H1 (cell line): ENCODE measurements at regions not wholly inside any gene's neighbourhood (a gene's known extent, or its start where the extent isn't known, plus 50 kb on each side); places are given as distances from the start of the nearest gene placed in this dataset.

Experiments used
- CTCF ChIA-PET: fragments of 300-600 bp; sonication (Branson Sonifier 250); formaldehyde crosslinking; loops from one replicate; lab custom pipeline; 2021; ENCODE audit not compliant: partially characterized antibody; lab: Charles Lee
- POLR2A ChIA-PET: fragments of 300-600 bp; sonication (Branson Sonifier 250); formaldehyde crosslinking; loops from one replicate; lab custom pipeline; 2021; ENCODE audit warnings: inconsistent platforms; ENCODE audit not compliant: partially characterized antibody; lab: Charles Lee
- DNase-seq, 2 experiments: peaks; one replicate each; pipeline versions ENCODE4 v3.0.0 to v3.0.0-alpha.2; 2010 to 2022; ENCODE audit warnings: low spot score in 2 of 2, low read depth in 1 of 2, mixed read lengths in 1 of 2
- FAIRE-seq: peaks from 2 replicates; lab custom pipeline; 2011; peaks lifted over from hg19 to GRCh38; lab: Jason Lieb, UNC
- H2AFZ ChIP-seq: 2 replicates; pipeline ENCODE4 v1.8.1; 2012; ENCODE audit warnings: low read length, inconsistent platforms
- H2AK5ac ChIP-seq: 2 replicates; pipeline ENCODE4 v1.6.1; 2013; ENCODE audit warnings: low read depth, low read length
- H2BK120ac ChIP-seq: replicated peaks from 2 replicates; pipeline ENCODE3; 2013; ENCODE audit warnings: low read depth, low read length, inconsistent platforms
- H2BK12ac ChIP-seq: 2 replicates; pipeline ENCODE4 v1.6.1; 2013; ENCODE audit warnings: low read depth, low read length
- H2BK15ac ChIP-seq: 2 replicates; pipeline ENCODE4 v1.6.1; 2013; ENCODE audit warnings: low read length
- H2BK20ac ChIP-seq: 2 replicates; pipeline ENCODE4 v1.6.1; 2013; ENCODE audit warnings: low read length
- H2BK5ac ChIP-seq: 2 replicates; pipeline ENCODE4 v1.6.1; 2013; ENCODE audit warnings: low read depth, low read length
- H3K14ac ChIP-seq: 2 replicates; pipeline ENCODE4 v1.6.1; 2013; ENCODE audit warnings: inconsistent platforms; ENCODE audit not compliant: insufficient read length
- H3K18ac ChIP-seq: 2 replicates; pipeline ENCODE4 v1.6.1; 2013; ENCODE audit warnings: low read length; ENCODE audit errors: extremely low read depth
- H3K23ac ChIP-seq: 2 replicates; pipeline ENCODE4 v1.6.1; 2013; ENCODE audit warnings: inconsistent platforms; ENCODE audit not compliant: insufficient read length
- H3K23me2 ChIP-seq: 2 replicates; pipeline ENCODE4 v1.6.1; 2013; ENCODE audit warnings: low read depth, low read length
- H3K27ac ChIP-seq: 2 replicates; pipeline ENCODE4 v1.6.1; 2011; ENCODE audit warnings: low read depth, low read length, inconsistent platforms
- H3K27me3 ChIP-seq, 4 experiments: replicated peaks in 1 of 4; 1 replicate in 1 of 4; 2 replicates in 3 of 4; pipeline versions ENCODE4 v1.6.1 to v1.8.1; 2011 to 2013; ENCODE audit warnings: low read length in 3 of 4, mild to moderate bottlenecking in 3 of 4, inconsistent platforms in 2 of 4, mixed read lengths in 2 of 4, moderate library complexity in 1 of 4; ENCODE audit not compliant: control insufficient read depth in 3 of 4, insufficient read depth in 3 of 4; ENCODE audit errors: extremely low read depth in 1 of 4
- H3K36me3 ChIP-seq, 4 experiments: 2 replicates each; pipeline versions ENCODE4 v1.6.1 to v1.8.1; 2011 to 2013; ENCODE audit warnings: mild to moderate bottlenecking in 4 of 4, low read length in 3 of 4, moderate library complexity in 2 of 4, control low read depth in 1 of 4, inconsistent platforms in 1 of 4; ENCODE audit not compliant: insufficient read depth in 4 of 4, control insufficient read depth in 2 of 4
- H3K4ac ChIP-seq: replicated peaks from 2 replicates; pipeline ENCODE3; 2013; ENCODE audit warnings: low read length, low read depth, mixed read lengths, inconsistent platforms; ENCODE audit not compliant: insufficient read length
- H3K4me1 ChIP-seq, 4 experiments: replicated peaks in 1 of 4; 1 replicate in 1 of 4; 2 replicates in 3 of 4; pipeline versions ENCODE4 v1.6.1 to v1.8.1; 2011 to 2013; ENCODE audit warnings: low read length in 3 of 4, inconsistent platforms in 2 of 4, mixed read lengths in 1 of 4; ENCODE audit not compliant: insufficient read depth in 4 of 4, control insufficient read depth in 3 of 4
- H3K4me2 ChIP-seq, 2 experiments: 2 replicates each; pipeline versions ENCODE4 v1.6.1 to v1.8.1; 2011 to 2013; ENCODE audit warnings: low read depth in 2 of 2, low read length in 2 of 2, control low read depth in 1 of 2, inconsistent platforms in 1 of 2, mild to moderate bottlenecking in 1 of 2; ENCODE audit not compliant: insufficient read depth in 1 of 2
- H3K4me3 ChIP-seq, 4 experiments: fragments of 200-600, 300-600 bp in 1 of 4; sonication (generic), shearing (Covaris generic), sonication (Bioruptor Twin) in 1 of 4; 2 replicates each; pipeline versions ENCODE4 v1.5.1 to v1.8.1; 2011 to 2016; ENCODE audit warnings: low read length in 4 of 4, low read depth in 3 of 4, control low read depth in 2 of 4, inconsistent platforms in 2 of 4, mild to moderate bottlenecking in 2 of 4, mixed read lengths in 1 of 4, moderate library complexity in 1 of 4; ENCODE audit not compliant: insufficient read depth in 2 of 4; ENCODE audit errors: extremely low read depth in 1 of 4
- H3K56ac ChIP-seq: replicated peaks from 2 replicates; pipeline ENCODE3; 2013; ENCODE audit warnings: low read depth, mild to moderate bottlenecking, mixed read lengths, low read length, inconsistent platforms; ENCODE audit not compliant: insufficient read length
- H3K79me1 ChIP-seq: 2 replicates; pipeline ENCODE4 v1.6.1; 2013; ENCODE audit warnings: low read depth, low read length, control low read depth
- H3K79me2 ChIP-seq, 2 experiments: 2 replicates each; pipeline versions ENCODE4 v1.6.1 to v1.8.1; 2012 to 2013; ENCODE audit warnings: low read length in 2 of 2, mild to moderate bottlenecking in 2 of 2, inconsistent platforms in 1 of 2; ENCODE audit not compliant: insufficient read depth in 2 of 2, control insufficient read depth in 1 of 2
- H3K9ac ChIP-seq, 4 experiments: replicated peaks in 1 of 4; 1 replicate in 1 of 4; 2 replicates in 3 of 4; pipeline versions ENCODE4 v1.6.1 to v1.8.1; 2011 to 2013; ENCODE audit warnings: low read depth in 3 of 4, low read length in 3 of 4, control low read depth in 2 of 4, mild to moderate bottlenecking in 2 of 4, moderate library complexity in 2 of 4, inconsistent platforms in 1 of 4; ENCODE audit errors: extremely low read depth in 1 of 4
- H3K9me3 ChIP-seq, 2 experiments: 2 replicates each; pipeline versions ENCODE4 v1.6.1 to v1.8.1; 2012 to 2013; ENCODE audit warnings: mild to moderate bottlenecking in 2 of 2, moderate library complexity in 2 of 2, control low read depth in 1 of 2, inconsistent platforms in 1 of 2, low read depth in 1 of 2, low read length in 1 of 2, mixed read lengths in 1 of 2; ENCODE audit not compliant: insufficient read depth in 2 of 2
- H4K20me1 ChIP-seq, 2 experiments: replicated peaks in 1 of 2; 2 replicates each; pipeline versions ENCODE3 to v1.8.1; 2011 to 2013; ENCODE audit warnings: inconsistent platforms in 2 of 2, low read length in 2 of 2, mild to moderate bottlenecking in 1 of 2; ENCODE audit not compliant: insufficient read depth in 2 of 2, control insufficient read depth in 1 of 2
- H4K5ac ChIP-seq: 2 replicates; pipeline ENCODE4 v1.6.1; 2013; ENCODE audit warnings: low read length, low read depth, mixed read lengths, inconsistent platforms; ENCODE audit not compliant: insufficient read length
- H4K8ac ChIP-seq: 2 replicates; pipeline ENCODE4 v1.8.0; 2013; ENCODE audit warnings: mild to moderate bottlenecking, moderate library complexity, low read length, inconsistent platforms; ENCODE audit not compliant: insufficient read depth; ENCODE audit errors: extremely low read depth
- H4K91ac ChIP-seq: replicated peaks from 2 replicates; pipeline ENCODE3; 2013; ENCODE audit warnings: low read length, mixed read lengths, inconsistent platforms; ENCODE audit not compliant: insufficient read length
- E2F6 ChIP-seq: IDR thresholded peaks from 2 replicates; pipeline ENCODE4 v1.6.1; 2012; ENCODE audit warnings: inconsistent platforms
- EGR1 ChIP-seq: IDR thresholded peaks from 2 replicates; pipeline ENCODE4 v1.6.1; 2011; ENCODE audit warnings: low read depth, low read length, borderline replicate concordance
- GABPA ChIP-seq: IDR thresholded peaks from 2 replicates; pipeline ENCODE4 v1.6.1; 2011; ENCODE audit warnings: mild to moderate bottlenecking, low read length, moderate library complexity, borderline replicate concordance; ENCODE audit not compliant: insufficient read depth
- PHF8 ChIP-seq: fragments of 200-600 bp; sonication (generic); conservative IDR thresholded peaks from 2 replicates; pipeline ENCODE4 v1.7.1; 2012; ENCODE audit warnings: low read depth, mild to moderate bottlenecking, inconsistent platforms, low read length, moderate library complexity
- RAD21 ChIP-seq, 2 experiments: IDR thresholded peaks in 1 of 2; conservative IDR thresholded peaks in 1 of 2; 2 replicates each; pipeline ENCODE4 v1.6.1; 2011; ENCODE audit warnings: low read depth in 2 of 2, low read length in 2 of 2, improper control_type of control experiment in 1 of 2, inconsistent platforms in 1 of 2, mild to moderate bottlenecking in 1 of 2, moderate library complexity in 1 of 2
- RNF2 ChIP-seq: fragments of 200-900, 300-1000 bp; sonication (generic); IDR thresholded peaks from 2 replicates; pipeline ENCODE4 v1.7.1; 2016; ENCODE audit warnings: borderline replicate concordance, low read depth, mild to moderate bottlenecking, antibody characterized with exemption, low read length; ENCODE audit not compliant: poor library complexity, severe bottlenecking; ENCODE audit errors: missing control alignments
- SAP30 ChIP-seq: fragments of 300-600 bp; sonication (generic); IDR thresholded peaks from 2 replicates; pipeline ENCODE4 v1.7.1; 2012; ENCODE audit warnings: low read length, moderate library complexity, mild to moderate bottlenecking, inconsistent platforms; ENCODE audit not compliant: insufficient read depth, insufficient replicate concordance
- SUZ12 ChIP-seq: fragments of 200-600 bp; sonication (generic); IDR thresholded peaks from 2 replicates; pipeline ENCODE4 v1.6.1; 2012; ENCODE audit warnings: mild to moderate bottlenecking, inconsistent platforms, low read length, moderate library complexity, mixed read lengths
- TEAD4 ChIP-seq: IDR thresholded peaks from 2 replicates; pipeline ENCODE4 v1.6.1; 2012; ENCODE audit warnings: low read depth, low read length, inconsistent platforms, mixed read lengths
- WGBS, 2 experiments: shearing (Covaris generic) in 1 of 2; methylation state at CpG; one replicate each; pipeline versions ENCODE4 v1.1.6 to v1.1.7; 2013 to 2015; ENCODE audit warnings: low lambda C conversion rate in 2 of 2, mixed read lengths in 2 of 2, inconsistent platforms in 1 of 2, low coverage in 1 of 2, missing lambda C conversion rate in 1 of 2; ENCODE audit not compliant: insufficient replicate concordance in 2 of 2, insufficient coverage in 1 of 2, insufficient read length in 1 of 2; ENCODE audit errors: extremely low coverage in 1 of 2, missing lambda C conversion rate in 1 of 2; 5-methylcytosine and 5-hydroxymethylcytosine counted together
- TF ChIP-seq, protein P1 (sequence below): IDR thresholded peaks from 2 replicates; pipeline ENCODE4 v1.6.1; 2012; ENCODE audit warnings: inconsistent platforms

GRCh38 chr3:182609575-182610156 is 183.6 kb upstream of the ATP11B start:
- no peak overlapping the region for H4K8ac ChIP-seq
- H3K27me3 ChIP-seq, result no peaks in the 10 kb centered on the region
- H2BK12ac ChIP-seq, result no peak overlapping the region
- no peak overlapping the region for H3K18ac ChIP-seq
- H3K9me3 ChIP-seq, result no peaks in the 10 kb centered on the region
- H4K5ac ChIP-seq, result no peak overlapping the region
- H3K23me2 ChIP-seq, result no peaks in the 10 kb centered on the region
- H3K4me2 ChIP-seq, result no peak overlapping the region
- H3K4me3 ChIP-seq, result no peak overlapping the region
- H3K23ac ChIP-seq, result no peak overlapping the region
- FAIRE-seq (no peak), DNase-seq (no peak)
- ChIA-PET CTCF (interaction anchor here (0.6 to 1.5 kb wide), 3 partner anchors 11 to 1264 kb away, joined by 3 read pairs; no protein-coding TSS in a partner anchor), POLR2A (no interaction called here)
- H3K79me2 ChIP-seq, result no peaks in the 10 kb centered on the region
- no peak overlapping the region for H3K27ac ChIP-seq
- no peaks in the 10 kb centered on the region for H3K79me1 ChIP-seq
- 88% methylated on average over 6 of the region's 6 CpGs; no CpG with 5 or more reads in 1 of the 2 experiments for whole genome bisulfite sequencing, 2 experiments
- H2BK120ac ChIP-seq, result no peak overlapping the region
- no peak overlapping the region for H2BK15ac ChIP-seq
- H4K20me1 ChIP-seq, result no peaks in the 10 kb centered on the region
- no peaks in the 10 kb centered on the region for H3K36me3 ChIP-seq
- H3K4me1 ChIP-seq, result peaks cover 0 to 2% (median 0%) of the 10 kb centered on the region in 4 experiments; a peak in 1 of 7 replicates
- no peak overlapping the region for H3K14ac ChIP-seq
- H2BK5ac ChIP-seq, result no peak overlapping the region
- H4K91ac ChIP-seq, result no peak overlapping the region
- no peak overlapping the region for H2AK5ac ChIP-seq
- 0 out of 2 replicates have a peak overlapping the region, but pooled peaks have one; percentile 2 for H2AFZ ChIP-seq
- no peak overlapping the region for H2BK20ac ChIP-seq
- H3K56ac ChIP-seq, result no peak overlapping the region
- H3K9ac ChIP-seq, result no peak overlapping the region
- TF ChIP-seq RNF2 (no peak), SUZ12 (no peak), GABPA (no peak), RAD21 (IDR thresholded peaks at IDR 0.05 in 1 of 2, conservative IDR thresholded peaks at IDR 0.05 in 1 of 2; ENCODE audit: low read depth in 2 of 2, low read length in 2 of 2) (no peak), PHF8 (no peak), TEAD4 (no peak), E2F6 (no peak), SAP30 (no peak), EGR1 (no peak)
- TF ChIP-seq, protein P1, sequence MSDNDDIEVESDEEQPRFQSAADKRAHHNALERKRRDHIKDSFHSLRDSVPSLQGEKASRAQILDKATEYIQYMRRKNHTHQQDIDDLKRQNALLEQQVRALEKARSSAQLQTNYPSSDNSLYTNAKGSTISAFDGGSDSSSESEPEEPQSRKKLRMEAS, result no peak
- no peak overlapping the region for H3K4ac ChIP-seq
